ACC112 (cell line): ENCODE measurements at regions not wholly inside any gene's neighbourhood (a gene's known extent, or its start where the extent isn't known, plus 50 kb on each side); places are given as distances from the start of the nearest gene placed in this dataset.

Experiments
- H2AFZ ChIP-seq: fragments of 200-600 bp; sonication (generic); one replicate; pipeline ENCODE4 v1.6.0; 2017; ENCODE audit warnings: antibody characterized with exemption, low read length; ENCODE audit not compliant: unreplicated experiment
- H3K27ac ChIP-seq: fragments of 200-600 bp; sonication (generic); 2 replicates; pipeline ENCODE4 v1.5.1; 2014; ENCODE audit warnings: low read depth, mild to moderate bottlenecking, antibody characterized with exemption, low read length, moderate library complexity
- H3K27me3 ChIP-seq: fragments of 200-600 bp; sonication (generic); 2 replicates; pipeline ENCODE4 v1.6.1; 2014; ENCODE audit warnings: mild to moderate bottlenecking, antibody characterized with exemption, low read length, moderate library complexity, mixed read lengths; ENCODE audit not compliant: insufficient read depth
- H3K36me3 ChIP-seq: fragments of 200-600 bp; sonication (generic); 2 replicates; pipeline ENCODE4 v1.6.1; 2016; ENCODE audit warnings: mild to moderate bottlenecking, antibody characterized with exemption, low read length, moderate library complexity, mixed read lengths; ENCODE audit not compliant: insufficient read depth
- H3K4me1 ChIP-seq: fragments of 200-600 bp; sonication (generic); one replicate; pipeline ENCODE4 v1.6.1; 2016; ENCODE audit warnings: low read length, mixed read lengths; ENCODE audit not compliant: insufficient read depth, unreplicated experiment, control insufficient read depth
- H3K4me3 ChIP-seq: fragments of 200-600 bp; sonication (generic); 2 replicates; pipeline ENCODE4 v1.5.1; 2014; ENCODE audit warnings: mild to moderate bottlenecking, low read depth, low read length
- H3K79me2 ChIP-seq: fragments of 200-600 bp; sonication (generic); one replicate; pipeline ENCODE4 v1.6.0; 2016; ENCODE audit warnings: low read length; ENCODE audit not compliant: control insufficient read depth, unreplicated experiment, insufficient read depth

GRCh38 chr3:162367429-162368260 lies 871.0 kb downstream of the OTOL1 start:
- Histone ChIP-seq H3K4me1 (no peaks in the 10 kb centered on the region), H3K79me2 (no peaks in the 10 kb centered on the region), H3K27ac (no peak overlapping the region), H2AFZ (no peak overlapping the region), H3K36me3 (no peaks in the 10 kb centered on the region), H3K27me3 (no peaks in the 10 kb centered on the region), H3K4me3 (no peak overlapping the region)

GRCh38 chr3:162368417-162368816 lies 871.8 kb downstream of the OTOL1 start:
- Histone ChIP-seq H3K4me1 (no peaks in the 10 kb centered on the region), H2AFZ (no peak overlapping the region), H3K79me2 (no peaks in the 10 kb centered on the region), H3K36me3 (no peaks in the 10 kb centered on the region), H3K27me3 (no peaks in the 10 kb centered on the region), H3K4me3 (no peak overlapping the region), H3K27ac (no peak overlapping the region)

GRCh38 chr3:162369306-162369705 lies 872.7 kb downstream of the OTOL1 start:
- Histone ChIP-seq H3K79me2 (no peaks in the 10 kb centered on the region), H3K27me3 (no peaks in the 10 kb centered on the region), H3K4me1 (no peaks in the 10 kb centered on the region), H3K27ac (no peak overlapping the region), H2AFZ (no peak overlapping the region), H3K4me3 (no peak overlapping the region), H3K36me3 (no peaks in the 10 kb centered on the region)

- H2AFZ ChIP-seq, result no peak overlapping the region
- no peak overlapping the region for H3K4me3 ChIP-seq
- H3K4me1 ChIP-seq, result no peaks in the 10 kb centered on the region
- no peak overlapping the region for H3K27ac ChIP-seq
- no peaks in the 10 kb centered on the region for H3K36me3 ChIP-seq
- H3K79me2 ChIP-seq, result no peaks in the 10 kb centered on the region
- no peaks in the 10 kb centered on the region for H3K27me3 ChIP-seq
These were observed 873.5 kb downstream of the OTOL1 start for GRCh38 chr3:162370141-162370540.

- Histone ChIP-seq H3K36me3 (no peaks in the 10 kb centered on the region), H3K27me3 (no peaks in the 10 kb centered on the region), H3K79me2 (no peaks in the 10 kb centered on the region), H2AFZ (no peak overlapping the region), H3K27ac (no peak overlapping the region), H3K4me3 (no peak overlapping the region), H3K4me1 (no peaks in the 10 kb centered on the region)
These were observed 880.2 kb downstream of the OTOL1 start for GRCh38 chr3:162376761-162377160.

- Histone ChIP-seq H3K4me3 (no peak overlapping the region), H3K27me3 (no peaks in the 10 kb centered on the region), H2AFZ (no peak overlapping the region)
These were observed 881.0 kb downstream of the OTOL1 start for GRCh38 chr3:162377608-162378007.

GRCh38 chr3:162385387-162385786 lies 888.8 kb downstream of the OTOL1 start:
- H3K27ac ChIP-seq, result no peak overlapping the region
- no peaks in the 10 kb centered on the region for H3K79me2 ChIP-seq
- H3K27me3 ChIP-seq, result no peaks in the 10 kb centered on the region

More at GRCh38 chr3:162377608-162378007, 881.0 kb downstream of the OTOL1 start:
- H3K27ac ChIP-seq, result no peak overlapping the region
- H3K36me3 ChIP-seq, result no peaks in the 10 kb centered on the region
- H3K4me1 ChIP-seq, result no peaks in the 10 kb centered on the region
- H3K79me2 ChIP-seq, result no peaks in the 10 kb centered on the region

GRCh38 chr3:162390891-162391290 lies 894.3 kb downstream of the OTOL1 start:
- Histone ChIP-seq H3K4me3 (peak overlapping the region; percentile 56), H3K36me3 (no peaks in the 10 kb centered on the region), H3K27me3 (no peaks in the 10 kb centered on the region), H2AFZ (peak overlapping the region; percentile 43), H3K27ac (peak overlapping the region; percentile 96), H3K79me2 (no peaks in the 10 kb centered on the region), H3K4me1 (peaks cover 12% of the 10 kb centered on the region)

More at GRCh38 chr3:162385387-162385786, 888.8 kb downstream of the OTOL1 start:
- H3K4me3 ChIP-seq, result no peak overlapping the region
- H2AFZ ChIP-seq, result no peak overlapping the region
- H3K4me1 ChIP-seq, result no peaks in the 10 kb centered on the region
- H3K36me3 ChIP-seq, result no peaks in the 10 kb centered on the region

GRCh38 chr3:162391301-162391700 lies 894.7 kb downstream of the OTOL1 start:
- Histone ChIP-seq H3K4me3 (peak overlapping the region; percentile 56), H3K27me3 (no peaks in the 10 kb centered on the region), H3K36me3 (no peaks in the 10 kb centered on the region), H2AFZ (peak overlapping the region; percentile 43), H3K27ac (peak overlapping the region; percentile 96), H3K79me2 (no peaks in the 10 kb centered on the region), H3K4me1 (peaks cover 12% of the 10 kb centered on the region)

GRCh38 chr3:162395496-162395895 lies 898.9 kb downstream of the OTOL1 start:
- Histone ChIP-seq H3K79me2 (no peaks in the 10 kb centered on the region), H3K36me3 (no peaks in the 10 kb centered on the region), H3K27ac (no peak overlapping the region), H2AFZ (no peak overlapping the region), H3K4me3 (no peak overlapping the region), H3K4me1 (peaks cover 12% of the 10 kb centered on the region), H3K27me3 (no peaks in the 10 kb centered on the region)

GRCh38 chr3:162398554-162398953 lies 901.9 kb downstream of the OTOL1 start:
- Histone ChIP-seq H3K36me3 (no peaks in the 10 kb centered on the region), H3K27ac (no peak overlapping the region), H3K27me3 (no peaks in the 10 kb centered on the region), H2AFZ (no peak overlapping the region), H3K4me1 (no peaks in the 10 kb centered on the region), H3K79me2 (no peaks in the 10 kb centered on the region), H3K4me3 (no peak overlapping the region)
